ENCODE measurements at regions not wholly inside any gene's neighbourhood (a gene's known extent, or its start where the extent isn't known, plus 50 kb on each side); places are given as distances from the start of the nearest gene placed in this dataset.
A peak's percentile ranks its signal among the peaks of the same experiment; 100 is the strongest.

- DNase-seq (ENCODE audit: low read depth, low spot score) (no peak), FAIRE-seq (no peak)
- Histone ChIP-seq H3K27ac (ENCODE audit: control insufficient read depth, insufficient read depth, low read length) (no peak overlapping the region), H3K9me3 (ENCODE audit: control insufficient read depth, low read depth, low read length) (no peaks in the 10 kb centered on the region), H2AFZ (ENCODE audit: control insufficient read depth, low read length) (no peak overlapping the region), H4K20me1 (ENCODE audit: control insufficient read depth, extremely low read depth, insufficient read depth, low read length) (no peaks in the 10 kb centered on the region), H3K27me3 (ENCODE audit: control insufficient read depth, extremely low read depth, insufficient read depth, low read length) (no peaks in the 10 kb centered on the region), H3K4me2 (ENCODE audit: control insufficient read depth, extremely low read depth, insufficient read depth, low read depth, low read length) (no peak overlapping the region), H3K4me1 (ENCODE audit: control insufficient read depth, extremely low read depth, insufficient read depth, low read length) (no peaks in the 10 kb centered on the region), H3K4me3 (ENCODE audit: control insufficient read depth in 2 of 3, extremely low read depth in 1 of 3, insufficient read depth in 2 of 3, low read depth in 1 of 3, low read length in 3 of 3) (no peak overlapping the region), H3K36me3 (ENCODE audit: control insufficient read depth in 2 of 2, extremely low read depth in 1 of 2, insufficient read depth in 2 of 2, low read length in 2 of 2) (no peaks in the 10 kb centered on the region), H3K9ac (ENCODE audit: control insufficient read depth, extremely low read depth, insufficient read depth, low read length) (no peak overlapping the region), H3K9me1 (ENCODE audit: control insufficient read depth, extremely low read depth, insufficient read depth, low read length) (no peaks in the 10 kb centered on the region), H3K79me2 (ENCODE audit: control insufficient read depth, insufficient read depth, low read length) (no peaks in the 10 kb centered on the region)
- dilution Hi-C loops (cut with MboI; ENCODE audit: extremely low pct_ligation_motif_present, low sequenced_read_pairs) = no loop called here
- TF ChIP-seq, protein P1, sequence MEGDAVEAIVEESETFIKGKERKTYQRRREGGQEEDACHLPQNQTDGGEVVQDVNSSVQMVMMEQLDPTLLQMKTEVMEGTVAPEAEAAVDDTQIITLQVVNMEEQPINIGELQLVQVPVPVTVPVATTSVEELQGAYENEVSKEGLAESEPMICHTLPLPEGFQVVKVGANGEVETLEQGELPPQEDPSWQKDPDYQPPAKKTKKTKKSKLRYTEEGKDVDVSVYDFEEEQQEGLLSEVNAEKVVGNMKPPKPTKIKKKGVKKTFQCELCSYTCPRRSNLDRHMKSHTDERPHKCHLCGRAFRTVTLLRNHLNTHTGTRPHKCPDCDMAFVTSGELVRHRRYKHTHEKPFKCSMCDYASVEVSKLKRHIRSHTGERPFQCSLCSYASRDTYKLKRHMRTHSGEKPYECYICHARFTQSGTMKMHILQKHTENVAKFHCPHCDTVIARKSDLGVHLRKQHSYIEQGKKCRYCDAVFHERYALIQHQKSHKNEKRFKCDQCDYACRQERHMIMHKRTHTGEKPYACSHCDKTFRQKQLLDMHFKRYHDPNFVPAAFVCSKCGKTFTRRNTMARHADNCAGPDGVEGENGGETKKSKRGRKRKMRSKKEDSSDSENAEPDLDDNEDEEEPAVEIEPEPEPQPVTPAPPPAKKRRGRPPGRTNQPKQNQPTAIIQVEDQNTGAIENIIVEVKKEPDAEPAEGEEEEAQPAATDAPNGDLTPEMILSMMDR (optimal IDR thresholded peaks at IDR 0.05 in 1 of 3, IDR thresholded peaks at IDR 0.05 in 1 of 3, conservative IDR thresholded peaks at IDR 0.05 in 1 of 3; ENCODE audit: extremely low read depth in 1 of 3, insufficient read depth in 2 of 3, low read length in 3 of 3) = no peak
- TF ChIP-seq EZH2 (IDR thresholded peaks at IDR 0.05; ENCODE audit: low read length) = no peak
Measured at GRCh38 chr12:24668563-24668962, 280.3 kb downstream of the BCAT1 start.

GRCh38 chr12:24664161-24664880 is 284.6 kb downstream of the BCAT1 start:
- TF ChIP-seq, protein P1 (optimal IDR thresholded peaks at IDR 0.05 in 1 of 3, IDR thresholded peaks at IDR 0.05 in 1 of 3, conservative IDR thresholded peaks at IDR 0.05 in 1 of 3; ENCODE audit: extremely low read depth in 1 of 3, insufficient read depth in 2 of 3, low read length in 3 of 3) = no peak
- Histone ChIP-seq H3K9ac (ENCODE audit: control insufficient read depth, extremely low read depth, insufficient read depth, low read length) (no peak overlapping the region), H2AFZ (ENCODE audit: control insufficient read depth, low read length) (no peak overlapping the region), H4K20me1 (ENCODE audit: control insufficient read depth, extremely low read depth, insufficient read depth, low read length) (no peaks in the 10 kb centered on the region), H3K9me1 (ENCODE audit: control insufficient read depth, extremely low read depth, insufficient read depth, low read length) (no peaks in the 10 kb centered on the region), H3K4me3 (ENCODE audit: control insufficient read depth in 2 of 3, extremely low read depth in 1 of 3, insufficient read depth in 2 of 3, low read depth in 1 of 3, low read length in 3 of 3) (no peak overlapping the region), H3K4me2 (ENCODE audit: control insufficient read depth, extremely low read depth, insufficient read depth, low read depth, low read length) (no peak overlapping the region), H3K27me3 (ENCODE audit: control insufficient read depth, extremely low read depth, insufficient read depth, low read length) (no peaks in the 10 kb centered on the region), H3K9me3 (ENCODE audit: control insufficient read depth, low read depth, low read length) (no peaks in the 10 kb centered on the region), H3K27ac (ENCODE audit: control insufficient read depth, insufficient read depth, low read length) (no peak overlapping the region), H3K79me2 (ENCODE audit: control insufficient read depth, insufficient read depth, low read length) (no peaks in the 10 kb centered on the region), H3K4me1 (ENCODE audit: control insufficient read depth, extremely low read depth, insufficient read depth, low read length) (no peaks in the 10 kb centered on the region), H3K36me3 (ENCODE audit: control insufficient read depth in 2 of 2, extremely low read depth in 1 of 2, insufficient read depth in 2 of 2, low read length in 2 of 2) (no peaks in the 10 kb centered on the region)
- DNase-seq (ENCODE audit: low read depth, low spot score) (no peak), FAIRE-seq (peak; percentile 44)
- dilution Hi-C loops (cut with MboI; ENCODE audit: extremely low pct_ligation_motif_present, low sequenced_read_pairs) = no loop called here

All from keratinocyte (primary cell).